ENCODE measurements at regions not wholly inside any gene's neighbourhood (a gene's known extent, or its start where the extent isn't known, plus 50 kb on each side); places are given as distances from the start of the nearest gene placed in this dataset.

- Histone ChIP-seq H3K9me3 (ENCODE audit: control insufficient read depth, insufficient read depth, low read depth, low read length) (no peaks in the 10 kb centered on the region), H3K4me1 (ENCODE audit: control insufficient read depth, insufficient read depth, low read length) (no peaks in the 10 kb centered on the region), H3K4me3 (ENCODE audit: low read depth, low read length) (no peak overlapping the region), H3K36me3 (ENCODE audit: control insufficient read depth in 2 of 2, insufficient read depth in 1 of 2, low read length in 2 of 2) (no peaks in the 10 kb centered on the region), H3K27ac (ENCODE audit: extremely low read depth, low read depth, low read length) (no peak overlapping the region)
- TF ChIP-seq ZNF121 (tag by site-specific recombination; IDR thresholded peaks at IDR 0.05) (no peak), ZBTB1 (tag by site-specific recombination; IDR thresholded peaks at IDR 0.05) (no peak), ZNF24 (tag by site-specific recombination; IDR thresholded peaks at IDR 0.05) (no peak), ZNF202 (tag by site-specific recombination; IDR thresholded peaks at IDR 0.05; ENCODE audit: borderline replicate concordance) (no peak), ZNF558 (tag by site-specific recombination; IDR thresholded peaks at IDR 0.05) (no peak), SALL2 (tag by site-specific recombination; IDR thresholded peaks at IDR 0.05; ENCODE audit: borderline replicate concordance) (no peak), ZNF10 (tag by site-specific recombination; IDR thresholded peaks at IDR 0.05) (no peak), ZNF146 (tag by site-specific recombination; IDR thresholded peaks at IDR 0.05) (no peak), ZFP3 (tag by site-specific recombination; IDR thresholded peaks at IDR 0.05; ENCODE audit: low read depth) (no peak)
- POLR2A ChIA-PET = no interaction called here
- CTCF ChIA-PET = interaction anchor here (0.8 kb wide), 1 partner anchor 17 kb away, joined by 3 read pairs; no protein-coding TSS in a partner anchor
These were observed 345.6 kb downstream of the MYCN start for GRCh38 chr2:16285813-16286510.

- Histone ChIP-seq H3K27ac (ENCODE audit: extremely low read depth, low read depth, low read length) (no peak overlapping the region), H3K9me3 (ENCODE audit: control insufficient read depth, insufficient read depth, low read depth, low read length) (no peaks in the 10 kb centered on the region), H3K4me3 (ENCODE audit: low read depth, low read length) (no peak overlapping the region), H3K36me3 (ENCODE audit: control insufficient read depth in 2 of 2, insufficient read depth in 1 of 2, low read length in 2 of 2) (no peaks in the 10 kb centered on the region), H3K4me1 (ENCODE audit: control insufficient read depth, insufficient read depth, low read length) (no peaks in the 10 kb centered on the region)
- CTCF ChIA-PET = interaction anchor here (0.7 kb wide), 1 partner anchor 162 kb away, joined by 3 read pairs; no protein-coding TSS in a partner anchor
- TF ChIP-seq ZNF555 (tag by site-specific recombination; conservative IDR thresholded peaks at IDR 0.05) (no peak), KLF8 (tag by site-specific recombination; IDR thresholded peaks at IDR 0.05) (no peak), ZNF280D (tag by site-specific recombination; IDR thresholded peaks at IDR 0.05) (no peak), ZNF184 (tag by site-specific recombination; IDR thresholded peaks at IDR 0.05) (no peak), ZNF548 (tag by site-specific recombination; IDR thresholded peaks at IDR 0.05) (no peak)
- POLR2A ChIA-PET = no interaction called here
These were observed 344.7 kb downstream of the MYCN start for GRCh38 chr2:16284941-16285625.

GRCh38 chr2:16283071-16283850 lies 342.9 kb downstream of the MYCN start:
- ChIA-PET POLR2A (no interaction called here), CTCF (interaction anchor here (0.7 to 2.1 kb wide), 7 partner anchors 11 to 344 kb away, joined by 3 to 15 read pairs (median 3); partner anchors contain the start of gene MYCN)
- H3K36me3 ChIP-seq (ENCODE audit: control insufficient read depth in 2 of 2, insufficient read depth in 1 of 2, low read length in 2 of 2) = no peaks in the 10 kb centered on the region
- H3K4me3 ChIP-seq (ENCODE audit: low read depth, low read length) = no peak overlapping the region
- no peak overlapping the region for H3K27ac ChIP-seq (ENCODE audit: extremely low read depth, low read depth, low read length)
- H3K4me1 ChIP-seq (ENCODE audit: control insufficient read depth, insufficient read depth, low read length) = no peaks in the 10 kb centered on the region
- no peaks in the 10 kb centered on the region for H3K9me3 ChIP-seq (ENCODE audit: control insufficient read depth, insufficient read depth, low read depth, low read length)
- TF ChIP-seq ZNF518A (tag by site-specific recombination; conservative IDR thresholded peaks at IDR 0.05; ENCODE audit: low read depth) (no peak), RBAK (tag by site-specific recombination; IDR thresholded peaks at IDR 0.05) (no peak), ZNF548 (tag by site-specific recombination; IDR thresholded peaks at IDR 0.05) (no peak), ZNF184 (tag by site-specific recombination; IDR thresholded peaks at IDR 0.05) (no peak), SP7 (tag by site-specific recombination; IDR thresholded peaks at IDR 0.05) (no peak), ZNF169 (tag by site-specific recombination; IDR thresholded peaks at IDR 0.05) (no peak), MZF1 (tag by site-specific recombination; IDR thresholded peaks at IDR 0.05; ENCODE audit: borderline replicate concordance) (no peak), ZNF16 (tag by site-specific recombination; IDR thresholded peaks at IDR 0.05; ENCODE audit: low read depth) (no peak)
